ENCODE measurements at regions not wholly inside any gene's neighbourhood (a gene's known extent, or its start where the extent isn't known, plus 50 kb on each side); places are given as distances from the start of the nearest gene placed in this dataset.

DNA sequence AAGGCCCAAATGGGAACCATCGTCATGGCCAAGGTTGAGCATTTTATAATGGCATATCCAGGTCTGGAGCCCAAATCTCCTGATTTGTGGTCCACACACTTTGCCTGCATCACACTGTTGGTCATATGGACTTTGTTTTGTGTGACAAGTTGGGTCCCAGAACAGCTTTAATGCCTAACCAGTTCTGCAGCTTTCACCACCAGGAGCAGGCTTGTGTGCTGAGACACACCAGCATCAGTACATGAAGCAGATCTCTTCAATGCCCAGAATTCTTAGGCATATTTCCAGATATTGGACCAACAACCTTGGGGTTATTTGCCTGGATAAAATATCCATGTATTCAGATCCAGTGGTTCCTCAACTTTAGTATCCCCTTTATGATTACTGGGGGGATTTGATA lies 371.3 kb downstream of the FBXW7 start:
- Histone ChIP-seq H3K79me2 (ENCODE audit: control insufficient read depth, insufficient read depth, low read length) (no peaks in the 10 kb centered on the region), H3K9me3 (replicated peaks; ENCODE audit: control insufficient read depth, insufficient read depth, low read length) (no peaks in the 10 kb centered on the region), H3K27me3 (replicated peaks in 1 of 2; ENCODE audit: control insufficient read depth in 2 of 2, insufficient read depth in 2 of 2, low read length in 1 of 2) (no peaks in the 10 kb centered on the region; a peak in 2 of 4 replicates), H3K36me3 (ENCODE audit: control insufficient read depth in 2 of 2, insufficient read depth in 2 of 2, low read length in 1 of 2) (no peaks in the 10 kb centered on the region), H3K4me3 (no peak overlapping the region), H4K20me1 (ENCODE audit: control insufficient read depth, insufficient read depth) (no peaks in the 10 kb centered on the region), H3K27ac (ENCODE audit: control insufficient read depth, insufficient read depth) (no peak overlapping the region), H2AFZ (ENCODE audit: control insufficient read depth, low read depth, low read length) (no peak overlapping the region), H3K9ac (ENCODE audit: control insufficient read depth, insufficient read depth, low read length) (no peak overlapping the region), H3K4me1 (ENCODE audit: control insufficient read depth, insufficient read depth, low read length) (no peaks in the 10 kb centered on the region), H3K4me2 (ENCODE audit: control insufficient read depth, insufficient read depth) (no peak overlapping the region)
- no TSS peak for BruUV-seq (replicated peaks)
- POLR2A ChIA-PET = no interaction called here
- intact Hi-C loops (cut with micrococcal nuclease; ENCODE audit: unreplicated experiment) (no loop called here), in situ Hi-C loops (cut with MboI) (no loop called here)
- DNase-seq (ENCODE audit: low read depth, low spot score) (no peak), ATAC-seq (no peak), FAIRE-seq (no peak)
- 0% methylated on average over 1 of the region's 1 CpG for WGBS (ENCODE audit: insufficient coverage, insufficient replicate concordance, low lambda C conversion rate, missing lambda C conversion rate)
- RAD21 ChIA-PET (ENCODE audit: unreplicated experiment) = no interaction called here
- SMC1A ChIA-PET (ENCODE audit: uncharacterized antibody, unreplicated experiment) = no interaction called here
- CTCF ChIA-PET = no interaction called here
- TF ChIP-seq CHD4 (IDR thresholded peaks at IDR 0.05) (no peak), CEBPB (IDR thresholded peaks at IDR 0.05; ENCODE audit: borderline replicate concordance in 1 of 2, low read depth in 2 of 2, low read length in 2 of 2) (no peak), IRF5 (IDR thresholded peaks at IDR 0.05; ENCODE audit: borderline replicate concordance) (no peak), ZBTB11 (CRISPR knock-in tag; IDR thresholded peaks at IDR 0.05) (no peak), MTA3 (IDR thresholded peaks at IDR 0.05; ENCODE audit: borderline replicate concordance, low read length) (no peak), RAD21 (IDR thresholded peaks at IDR 0.05; ENCODE audit: insufficient read depth, low read depth, low read length) (no peak), RB1 (IDR thresholded peaks at IDR 0.05; ENCODE audit: borderline replicate concordance) (no peak), BMI1 (IDR thresholded peaks at IDR 0.05; ENCODE audit: borderline replicate concordance) (no peak), ESRRA (IDR thresholded peaks at IDR 0.05; ENCODE audit: low read length) (no peak), STAT1 (conservative IDR thresholded peaks at IDR 0.05) (no peak), ZBTB4 (CRISPR knock-in tag; IDR thresholded peaks at IDR 0.05) (no peak), ZZZ3 (IDR thresholded peaks at IDR 0.05; ENCODE audit: control insufficient read depth, insufficient read length, low read depth) (no peak), TBL1XR1 (IDR thresholded peaks at IDR 0.05; ENCODE audit: low read depth, low read length) (no peak)
- TF ChIP-seq, protein P1, sequence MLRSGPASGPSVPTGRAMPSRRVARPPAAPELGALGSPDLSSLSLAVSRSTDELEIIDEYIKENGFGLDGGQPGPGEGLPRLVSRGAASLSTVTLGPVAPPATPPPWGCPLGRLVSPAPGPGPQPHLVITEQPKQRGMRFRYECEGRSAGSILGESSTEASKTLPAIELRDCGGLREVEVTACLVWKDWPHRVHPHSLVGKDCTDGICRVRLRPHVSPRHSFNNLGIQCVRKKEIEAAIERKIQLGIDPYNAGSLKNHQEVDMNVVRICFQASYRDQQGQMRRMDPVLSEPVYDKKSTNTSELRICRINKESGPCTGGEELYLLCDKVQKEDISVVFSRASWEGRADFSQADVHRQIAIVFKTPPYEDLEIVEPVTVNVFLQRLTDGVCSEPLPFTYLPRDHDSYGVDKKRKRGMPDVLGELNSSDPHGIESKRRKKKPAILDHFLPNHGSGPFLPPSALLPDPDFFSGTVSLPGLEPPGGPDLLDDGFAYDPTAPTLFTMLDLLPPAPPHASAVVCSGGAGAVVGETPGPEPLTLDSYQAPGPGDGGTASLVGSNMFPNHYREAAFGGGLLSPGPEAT (IDR thresholded peaks at IDR 0.05; ENCODE audit: low read depth) = no peak

Data from GM12878 (cell line).